HG02642 (cell line): ENCODE measurements at regions not wholly inside any gene's neighbourhood (a gene's known extent, or its start where the extent isn't known, plus 50 kb on each side); places are given as distances from the start of the nearest gene placed in this dataset.

ENCODE experiments used
- ATAC-seq: cut with Tn5 transposase; IDR thresholded peaks from one replicate; pipeline ENCODE4 v1.9.1; 2021; ENCODE audit warnings: mild to moderate bottlenecking; ENCODE audit not compliant: unreplicated experiment, poor library complexity

- ATAC-seq: no peak
Observed at GRCh38 chr14:83533734-83534133, 1996.2 kb upstream of the FLRT2 start.

GRCh38 chr14:83534995-83535394 lies 1994.9 kb upstream of the FLRT2 start:
- no peak for ATAC-seq

GRCh38 chr14:83535444-83535843 lies 1994.5 kb upstream of the FLRT2 start:
- no peak for ATAC-seq

- ATAC-seq: no peak
Observed at GRCh38 chr14:83541147-83541546, 1988.8 kb upstream of the FLRT2 start.

- no peak for ATAC-seq
Observed at GRCh38 chr14:83548061-83548839, 1981.7 kb upstream of the FLRT2 start.

- no peak for ATAC-seq
Observed at GRCh38 chr14:83556065-83556464, 1973.9 kb upstream of the FLRT2 start.

- ATAC-seq: no peak
Observed at GRCh38 chr14:83556746-83557453, 1973.0 kb upstream of the FLRT2 start.

GRCh38 chr14:83558946-83559345 lies 1971.0 kb upstream of the FLRT2 start:
- no peak for ATAC-seq

- ATAC-seq: no peak
Observed at GRCh38 chr14:83559721-83560120, 1970.2 kb upstream of the FLRT2 start.

GRCh38 chr14:83561261-83561660 lies 1968.7 kb upstream of the FLRT2 start:
- no peak for ATAC-seq

- no peak for ATAC-seq
Observed at GRCh38 chr14:83566567-83566966, 1963.4 kb upstream of the FLRT2 start.

GRCh38 chr14:83568141-83568540 lies 1961.8 kb upstream of the FLRT2 start:
- no peak for ATAC-seq

GRCh38 chr14:83575301-83575700 lies 1954.6 kb upstream of the FLRT2 start:
- ATAC-seq: no peak

GRCh38 chr14:83583201-83583600 lies 1946.7 kb upstream of the FLRT2 start:
- ATAC-seq: no peak

- no peak for ATAC-seq
Observed at GRCh38 chr14:83594874-83595273, 1935.1 kb upstream of the FLRT2 start.

- no peak for ATAC-seq
Observed at GRCh38 chr14:83607682-83608081, 1922.3 kb upstream of the FLRT2 start.

- no peak for ATAC-seq
Observed at GRCh38 chr14:83611491-83611890, 1918.5 kb upstream of the FLRT2 start.

- no peak for ATAC-seq
Observed at GRCh38 chr14:83611906-83612390, 1918.0 kb upstream of the FLRT2 start.

- no peak for ATAC-seq
Observed at GRCh38 chr14:83614956-83615355, 1915.0 kb upstream of the FLRT2 start.

GRCh38 chr14:83624541-83624940 lies 1905.4 kb upstream of the FLRT2 start:
- no peak for ATAC-seq

GRCh38 chr14:83632375-83632774 lies 1897.6 kb upstream of the FLRT2 start:
- no peak for ATAC-seq
